Keratinocyte (primary cell): ENCODE measurements at regions not wholly inside any gene's neighbourhood (a gene's known extent, or its start where the extent isn't known, plus 50 kb on each side); places are given as distances from the start of the nearest gene placed in this dataset.

ENCODE experiments used
- DNase-seq: peaks from one replicate; pipeline ENCODE4 v3.0.0-alpha.2; 2011; ENCODE audit warnings: low read depth, missing footprints, low spot score
- FAIRE-seq: peaks from 2 replicates; lab custom pipeline; 2011; peaks lifted over from hg19 to GRCh38; lab: Jason Lieb, UNC
- H2AFZ ChIP-seq: 2 replicates; pipeline ENCODE4 v1.6.0; 2012; ENCODE audit warnings: low read length, control low read depth, inconsistent platforms; ENCODE audit not compliant: control insufficient read depth
- H3K27ac ChIP-seq: 2 replicates; pipeline ENCODE4 v1.5.1; 2011; ENCODE audit warnings: low read length; ENCODE audit not compliant: control insufficient read depth, insufficient read depth
- H3K27me3 ChIP-seq: 3 replicates; pipeline ENCODE4 v1.6.0; 2011; ENCODE audit warnings: low read length; ENCODE audit not compliant: control insufficient read depth, insufficient read depth; ENCODE audit errors: extremely low read depth
- H3K36me3 ChIP-seq, 2 experiments: 2 replicates in 1 of 2; 3 replicates in 1 of 2; pipeline ENCODE4 v1.5.1; 2011; ENCODE audit warnings: low read length in 2 of 2, mild to moderate bottlenecking in 1 of 2; ENCODE audit not compliant: control insufficient read depth in 2 of 2, insufficient read depth in 2 of 2; ENCODE audit errors: extremely low read depth in 1 of 2
- H3K4me1 ChIP-seq: 3 replicates; pipeline ENCODE4 v1.5.1; 2011; ENCODE audit warnings: low read length; ENCODE audit not compliant: control insufficient read depth, insufficient read depth; ENCODE audit errors: extremely low read depth
- H3K4me2 ChIP-seq: 3 replicates; pipeline ENCODE4 v1.6.0; 2011; ENCODE audit warnings: low read depth, low read length; ENCODE audit not compliant: control insufficient read depth, insufficient read depth; ENCODE audit errors: extremely low read depth
- H3K4me3 ChIP-seq, 3 experiments: fragments of 200-600 bp in 1 of 3; sonication (generic) in 1 of 3; 2 replicates in 2 of 3; 3 replicates in 1 of 3; pipeline ENCODE4 v1.5.1; 2011 to 2016; ENCODE audit warnings: low read length in 3 of 3, mild to moderate bottlenecking in 3 of 3, control low read depth in 2 of 3, inconsistent platforms in 1 of 3, low read depth in 1 of 3, mixed read lengths in 1 of 3, mixed run types in 1 of 3, moderate library complexity in 1 of 3; ENCODE audit not compliant: control insufficient read depth in 2 of 3, insufficient read depth in 2 of 3; ENCODE audit errors: extremely low read depth in 1 of 3
- H3K79me2 ChIP-seq: 2 replicates; pipeline ENCODE4 v1.6.0; 2012; ENCODE audit warnings: low read length; ENCODE audit not compliant: control insufficient read depth, insufficient read depth
- H3K9ac ChIP-seq: 3 replicates; pipeline ENCODE4 v1.6.0; 2011; ENCODE audit warnings: low read length; ENCODE audit not compliant: control insufficient read depth, insufficient read depth; ENCODE audit errors: extremely low read depth
- H3K9me1 ChIP-seq: 3 replicates; pipeline ENCODE4 v1.6.0; 2011; ENCODE audit warnings: low read length; ENCODE audit not compliant: control insufficient read depth, insufficient read depth; ENCODE audit errors: extremely low read depth
- H3K9me3 ChIP-seq: 2 replicates; pipeline ENCODE4 v1.5.1; 2012; ENCODE audit warnings: low read depth, low read length; ENCODE audit not compliant: control insufficient read depth
- H4K20me1 ChIP-seq: 3 replicates; pipeline ENCODE4 v1.6.0; 2011; ENCODE audit warnings: low read length; ENCODE audit not compliant: control insufficient read depth, insufficient read depth; ENCODE audit errors: extremely low read depth
- EZH2 ChIP-seq: IDR thresholded peaks from one replicate; pipeline ENCODE4 v1.6.1; 2012; ENCODE audit warnings: inconsistent platforms, mild to moderate bottlenecking, low read length, moderate library complexity
- dilution Hi-C: fragments of 300-500 bp; cut with MboI; formaldehyde crosslinking; loops from one replicate; pipeline ENCODE4 v1.7.0; 2020; ENCODE audit warnings: low sequenced_read_pairs; ENCODE audit not compliant: extremely low pct_ligation_motif_present
- TF ChIP-seq, protein P1 (sequence below), 3 experiments: IDR thresholded peaks in 1 of 3; conservative IDR thresholded peaks in 1 of 3; optimal IDR thresholded peaks in 1 of 3; 2 replicates in 2 of 3; 3 replicates in 1 of 3; pipeline versions ENCODE3 to v1.5.1; 2011; ENCODE audit warnings: low read length in 3 of 3, mild to moderate bottlenecking in 3 of 3, moderate library complexity in 2 of 3, control low read depth in 1 of 3, inconsistent platforms in 1 of 3; ENCODE audit not compliant: insufficient read depth in 2 of 3; ENCODE audit errors: extremely low read depth in 1 of 3

DNA sequence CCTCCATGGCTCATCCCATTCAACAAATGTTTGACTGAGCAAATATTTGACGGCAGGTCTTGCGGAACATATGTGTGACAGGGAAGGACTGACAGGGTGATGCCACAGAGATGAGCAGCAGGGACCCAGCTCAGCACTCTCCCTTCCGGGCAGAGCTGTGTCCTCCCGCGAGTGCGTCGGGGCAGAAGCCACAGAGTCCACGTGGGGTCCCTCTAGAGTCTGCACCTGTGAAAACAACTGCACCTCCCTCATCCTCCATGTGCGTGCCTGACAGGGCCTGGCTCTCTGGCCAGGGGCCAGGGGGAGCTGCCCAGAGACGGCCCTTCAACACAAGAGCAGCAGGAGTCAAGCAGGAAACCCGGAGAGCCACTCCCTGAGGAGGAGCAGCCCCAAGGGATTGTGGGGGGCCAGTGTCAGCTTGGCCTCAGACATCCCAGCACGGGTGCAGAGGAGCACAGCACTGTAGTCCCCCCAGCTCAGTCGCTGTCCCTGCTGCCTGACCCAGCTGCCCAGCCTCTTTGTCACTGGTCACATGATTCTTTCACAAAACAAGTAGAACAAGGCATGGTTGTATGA is 83.6 kb upstream of the TMEM72 start:
- H3K36me3 ChIP-seq: no peaks in the 10 kb centered on the region
- no peaks in the 10 kb centered on the region for H4K20me1 ChIP-seq
- no peaks in the 10 kb centered on the region for H3K4me1 ChIP-seq
- H3K9me3 ChIP-seq: no peaks in the 10 kb centered on the region
- no peak overlapping the region for H3K27ac ChIP-seq
- no peak overlapping the region for H3K4me3 ChIP-seq
- no peak overlapping the region for H2AFZ ChIP-seq
- DNase-seq (no peak), FAIRE-seq (no peak)
- H3K27me3 ChIP-seq: no peaks in the 10 kb centered on the region
- no peaks in the 10 kb centered on the region for H3K9me1 ChIP-seq
- dilution Hi-C loops: no loop called here
- TF ChIP-seq EZH2: no peak
- TF ChIP-seq, protein P1, sequence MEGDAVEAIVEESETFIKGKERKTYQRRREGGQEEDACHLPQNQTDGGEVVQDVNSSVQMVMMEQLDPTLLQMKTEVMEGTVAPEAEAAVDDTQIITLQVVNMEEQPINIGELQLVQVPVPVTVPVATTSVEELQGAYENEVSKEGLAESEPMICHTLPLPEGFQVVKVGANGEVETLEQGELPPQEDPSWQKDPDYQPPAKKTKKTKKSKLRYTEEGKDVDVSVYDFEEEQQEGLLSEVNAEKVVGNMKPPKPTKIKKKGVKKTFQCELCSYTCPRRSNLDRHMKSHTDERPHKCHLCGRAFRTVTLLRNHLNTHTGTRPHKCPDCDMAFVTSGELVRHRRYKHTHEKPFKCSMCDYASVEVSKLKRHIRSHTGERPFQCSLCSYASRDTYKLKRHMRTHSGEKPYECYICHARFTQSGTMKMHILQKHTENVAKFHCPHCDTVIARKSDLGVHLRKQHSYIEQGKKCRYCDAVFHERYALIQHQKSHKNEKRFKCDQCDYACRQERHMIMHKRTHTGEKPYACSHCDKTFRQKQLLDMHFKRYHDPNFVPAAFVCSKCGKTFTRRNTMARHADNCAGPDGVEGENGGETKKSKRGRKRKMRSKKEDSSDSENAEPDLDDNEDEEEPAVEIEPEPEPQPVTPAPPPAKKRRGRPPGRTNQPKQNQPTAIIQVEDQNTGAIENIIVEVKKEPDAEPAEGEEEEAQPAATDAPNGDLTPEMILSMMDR (optimal IDR thresholded peaks at IDR 0.05 in 1 of 3, IDR thresholded peaks at IDR 0.05 in 1 of 3, conservative IDR thresholded peaks at IDR 0.05 in 1 of 3; ENCODE audit: extremely low read depth in 1 of 3, insufficient read depth in 2 of 3, low read length in 3 of 3): no peak
- no peaks in the 10 kb centered on the region for H3K79me2 ChIP-seq
- no peak overlapping the region for H3K4me2 ChIP-seq
- H3K9ac ChIP-seq: no peak overlapping the region

DNA sequence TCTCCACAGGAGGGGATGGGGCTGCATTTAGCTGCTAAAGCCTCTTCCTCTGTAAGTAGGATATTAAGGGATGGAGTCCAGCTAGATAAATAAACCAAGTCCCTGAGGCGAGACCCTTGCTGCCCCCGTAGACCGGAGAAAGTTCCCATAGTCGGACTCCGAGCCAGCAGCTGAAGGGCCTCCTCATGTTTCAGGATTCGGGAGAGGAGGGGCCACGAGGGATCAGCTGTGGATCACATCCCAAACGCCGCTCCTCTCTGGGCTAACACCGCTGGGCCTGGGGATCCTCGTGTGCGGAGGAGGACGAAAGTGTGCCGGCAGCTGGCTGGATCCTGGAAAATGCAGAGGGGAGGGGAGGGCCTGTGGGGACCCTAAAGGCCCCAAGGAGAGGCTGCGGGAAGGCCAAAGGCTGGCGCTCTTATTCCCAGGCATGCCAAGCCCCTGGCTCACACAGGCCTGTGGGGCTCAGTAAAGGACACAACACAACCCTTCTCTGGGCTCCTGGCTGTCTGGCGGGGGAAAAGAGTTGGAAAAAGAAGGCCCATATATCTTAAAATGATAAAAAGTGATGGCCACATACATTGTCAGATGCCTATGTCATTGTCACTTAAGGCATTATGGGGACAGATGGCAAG is 82.5 kb upstream of the TMEM72 start:
- DNase-seq (no peak), FAIRE-seq (no peak)
- dilution Hi-C loops: no loop called here
- TF ChIP-seq, protein P1 (optimal IDR thresholded peaks at IDR 0.05 in 1 of 3, IDR thresholded peaks at IDR 0.05 in 1 of 3, conservative IDR thresholded peaks at IDR 0.05 in 1 of 3; ENCODE audit: extremely low read depth in 1 of 3, insufficient read depth in 2 of 3, low read length in 3 of 3): no peak
- TF ChIP-seq EZH2: no peak
- no peaks in the 10 kb centered on the region for H3K27me3 ChIP-seq
- H3K36me3 ChIP-seq: no peaks in the 10 kb centered on the region
- no peaks in the 10 kb centered on the region for H3K9me3 ChIP-seq
- no peak overlapping the region for H3K4me3 ChIP-seq
- no peaks in the 10 kb centered on the region for H3K4me1 ChIP-seq
- no peak overlapping the region for H3K9ac ChIP-seq
- H3K9me1 ChIP-seq: no peaks in the 10 kb centered on the region
- H3K4me2 ChIP-seq: no peak overlapping the region
- H3K79me2 ChIP-seq: no peaks in the 10 kb centered on the region
- no peak overlapping the region for H2AFZ ChIP-seq
- no peaks in the 10 kb centered on the region for H4K20me1 ChIP-seq
- no peak overlapping the region for H3K27ac ChIP-seq
